NT2/D1 (cell line): ENCODE measurements at regions not wholly inside any gene's neighbourhood (a gene's known extent, or its start where the extent isn't known, plus 50 kb on each side); places are given as distances from the start of the nearest gene placed in this dataset.

Experiments
- SUZ12 ChIP-seq: IDR thresholded peaks from 2 replicates; pipeline ENCODE4 v1.6.1; 2011; ENCODE audit not compliant: insufficient read length, insufficient read depth; ENCODE audit errors: extremely low read depth
- YY1 ChIP-seq: IDR thresholded peaks from 2 replicates; pipeline ENCODE4 v1.6.1; 2011; ENCODE audit not compliant: insufficient read length, insufficient read depth

DNA sequence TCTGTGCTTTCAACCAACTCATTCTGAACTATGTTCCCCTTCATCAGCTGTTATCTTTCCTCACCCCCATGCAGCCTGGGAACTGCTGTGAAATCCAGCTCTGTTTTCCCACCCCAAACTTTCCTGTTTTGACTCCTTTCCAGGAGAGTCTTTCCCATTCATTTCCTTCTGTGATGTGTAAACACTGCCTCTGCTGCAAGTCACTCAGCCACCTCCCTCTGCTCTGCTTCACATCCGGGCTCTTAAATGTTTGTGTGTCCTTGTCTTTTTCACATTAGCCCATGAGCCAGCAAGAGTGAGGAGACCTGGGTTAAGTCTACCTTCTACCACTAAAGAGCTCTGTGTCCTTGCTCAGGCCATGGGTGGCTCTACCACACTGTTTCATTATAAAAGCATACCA, 137.5 kb downstream of the ICE1 start:
- no peak for TF ChIP-seq SUZ12
- no peak for TF ChIP-seq YY1
